ENCODE measurements at regions not wholly inside any gene's neighbourhood (a gene's known extent, or its start where the extent isn't known, plus 50 kb on each side); places are given as distances from the start of the nearest gene placed in this dataset.

DNA sequence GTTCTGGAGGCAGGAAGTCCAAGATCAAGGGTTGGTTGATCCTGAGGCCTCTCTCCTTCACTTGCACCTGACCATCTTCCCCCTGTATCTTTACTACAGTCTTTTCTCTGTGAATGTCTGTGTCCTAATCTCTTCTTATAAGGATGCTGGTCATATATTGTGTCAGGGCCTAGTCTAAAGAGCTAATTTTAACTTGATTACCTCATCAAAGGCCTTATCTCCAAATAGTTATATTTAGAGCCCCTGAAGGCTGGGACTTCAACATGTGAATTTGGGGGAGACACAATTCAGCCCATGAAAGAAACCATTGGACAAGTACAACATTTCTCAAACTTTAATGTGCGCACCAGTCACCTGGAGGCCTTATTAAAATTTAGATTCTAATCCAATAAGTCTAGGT, 62.8 kb upstream of the DYNLT3 start:
- intact Hi-C loops (cut with micrococcal nuclease; ENCODE audit: unreplicated experiment) (no loop called here), in situ Hi-C loops (cut with HindIII; ENCODE audit: extremely low pct_ligation_motif_present, low pct_unique_long_range_greater_than_20kb) (no loop called here)
- no peaks in the 10 kb centered on the region for H3K36me3 ChIP-seq (replicated peaks in 1 of 2; ENCODE audit: control insufficient read depth in 1 of 2, insufficient read depth in 2 of 2, low read length in 2 of 2)
- ATAC-seq (no peak), FAIRE-seq (no peak), DNase-seq (ENCODE audit: low spot score) (no peak)
- no peak overlapping the region for H3K4me2 ChIP-seq (ENCODE audit: low read depth, low read length)
- H3K4me3 ChIP-seq (replicated peaks in 1 of 3; ENCODE audit: insufficient read depth in 1 of 3, low read depth in 2 of 3, low read length in 3 of 3): no peak overlapping the region
- no peak overlapping the region for H2AFZ ChIP-seq (ENCODE audit: low read length)
- ChIA-PET POLR2A (no interaction called here), CTCF (ENCODE audit: low intra/inter-chr PET ratio, low total read pairs) (no interaction called here)
- H3K4me1 ChIP-seq (ENCODE audit: insufficient read depth, low read length): no peaks in the 10 kb centered on the region
- H3K9ac ChIP-seq (ENCODE audit: insufficient read depth, low read depth, low read length): no peak overlapping the region
- TF ChIP-seq SP1 (IDR thresholded peaks at IDR 0.05) (no peak), SP1 (CRISPR knock-in tag; IDR thresholded peaks at IDR 0.05) (no peak), CSRNP1 (CRISPR knock-in tag; IDR thresholded peaks at IDR 0.05) (no peak), ZNF687 (CRISPR knock-in tag; IDR thresholded peaks at IDR 0.05) (no peak), CBFB (CRISPR knock-in tag; IDR thresholded peaks at IDR 0.05) (no peak), JDP2 (CRISPR knock-in tag; IDR thresholded peaks at IDR 0.05; ENCODE audit: borderline replicate concordance) (no peak), SYNCRIP (IDR thresholded peaks at IDR 0.05; ENCODE audit: insufficient read depth, low read depth, low read length) (no peak), DNMT3B (CRISPR knock-in tag; conservative IDR thresholded peaks at IDR 0.05) (no peak), NR2F6 (IDR thresholded peaks at IDR 0.05) (no peak), NR2F6 (CRISPR knock-in tag; IDR thresholded peaks at IDR 0.05) (no peak), PAX8 (CRISPR knock-in tag; IDR thresholded peaks at IDR 0.05; ENCODE audit: borderline replicate concordance) (no peak), ZNF670 (CRISPR knock-in tag; IDR thresholded peaks at IDR 0.05; ENCODE audit: borderline replicate concordance) (no peak), MTA1 (CRISPR knock-in tag; IDR thresholded peaks at IDR 0.05; ENCODE audit: borderline replicate concordance) (no peak), TBX3 (IDR thresholded peaks at IDR 0.05; ENCODE audit: borderline replicate concordance) (no peak), ZNF772 (CRISPR knock-in tag; IDR thresholded peaks at IDR 0.05) (no peak)
- TF ChIP-seq, protein P1, sequence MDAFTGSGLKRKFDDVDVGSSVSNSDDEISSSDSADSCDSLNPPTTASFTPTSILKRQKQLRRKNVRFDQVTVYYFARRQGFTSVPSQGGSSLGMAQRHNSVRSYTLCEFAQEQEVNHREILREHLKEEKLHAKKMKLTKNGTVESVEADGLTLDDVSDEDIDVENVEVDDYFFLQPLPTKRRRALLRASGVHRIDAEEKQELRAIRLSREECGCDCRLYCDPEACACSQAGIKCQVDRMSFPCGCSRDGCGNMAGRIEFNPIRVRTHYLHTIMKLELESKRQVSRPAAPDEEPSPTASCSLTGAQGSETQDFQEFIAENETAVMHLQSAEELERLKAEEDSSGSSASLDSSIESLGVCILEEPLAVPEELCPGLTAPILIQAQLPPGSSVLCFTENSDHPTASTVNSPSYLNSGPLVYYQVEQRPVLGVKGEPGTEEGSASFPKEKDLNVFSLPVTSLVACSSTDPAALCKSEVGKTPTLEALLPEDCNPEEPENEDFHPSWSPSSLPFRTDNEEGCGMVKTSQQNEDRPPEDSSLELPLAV (CRISPR knock-in tag; conservative IDR thresholded peaks at IDR 0.05; ENCODE audit: low read depth): no peak
- TF ChIP-seq, protein P2, sequence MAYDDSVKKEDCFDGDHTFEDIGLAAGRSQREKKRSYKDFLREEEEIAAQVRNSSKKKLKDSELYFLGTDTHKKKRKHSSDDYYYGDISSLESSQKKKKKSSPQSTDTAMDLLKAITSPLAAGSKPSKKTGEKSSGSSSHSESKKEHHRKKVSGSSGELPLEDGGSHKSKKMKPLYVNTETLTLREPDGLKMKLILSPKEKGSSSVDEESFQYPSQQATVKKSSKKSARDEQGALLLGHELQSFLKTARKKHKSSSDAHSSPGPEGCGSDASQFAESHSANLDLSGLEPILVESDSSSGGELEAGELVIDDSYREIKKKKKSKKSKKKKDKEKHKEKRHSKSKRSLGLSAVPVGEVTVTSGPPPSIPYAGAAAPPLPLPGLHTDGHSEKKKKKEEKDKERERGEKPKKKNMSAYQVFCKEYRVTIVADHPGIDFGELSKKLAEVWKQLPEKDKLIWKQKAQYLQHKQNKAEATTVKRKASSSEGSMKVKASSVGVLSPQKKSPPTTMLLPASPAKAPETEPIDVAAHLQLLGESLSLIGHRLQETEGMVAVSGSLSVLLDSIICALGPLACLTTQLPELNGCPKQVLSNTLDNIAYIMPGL (CRISPR knock-in tag; IDR thresholded peaks at IDR 0.05; ENCODE audit: borderline replicate concordance in 1 of 2, low read depth in 1 of 2): no peak
- no peaks in the 10 kb centered on the region for H3K79me2 ChIP-seq (ENCODE audit: insufficient read depth, low read length)
- H3K27me3 ChIP-seq (ENCODE audit: control insufficient read depth in 1 of 2, insufficient read depth in 2 of 2, low read length in 2 of 2): peaks cover 0 to 2% of the 10 kb centered on the region in 2 experiments; a peak in 1 of 5 replicates
- H4K20me1 ChIP-seq (ENCODE audit: insufficient read depth, low read length): no peaks in the 10 kb centered on the region
- no TSS peak for BruUV-seq (replicated peaks)
- no peak overlapping the region for H3K27ac ChIP-seq (ENCODE audit: extremely low read length, insufficient read depth, low read length)
- 100% methylated on average over 1 of the region's 1 CpG for WGBS (ENCODE audit: low lambda C conversion rate)
- no peaks in the 10 kb centered on the region for H3K9me3 ChIP-seq (ENCODE audit: low read length)

Data from HepG2 (cell line).